ENCODE measurements at regions not wholly inside any gene's neighbourhood (a gene's known extent, or its start where the extent isn't known, plus 50 kb on each side); places are given as distances from the start of the nearest gene placed in this dataset.

DNA sequence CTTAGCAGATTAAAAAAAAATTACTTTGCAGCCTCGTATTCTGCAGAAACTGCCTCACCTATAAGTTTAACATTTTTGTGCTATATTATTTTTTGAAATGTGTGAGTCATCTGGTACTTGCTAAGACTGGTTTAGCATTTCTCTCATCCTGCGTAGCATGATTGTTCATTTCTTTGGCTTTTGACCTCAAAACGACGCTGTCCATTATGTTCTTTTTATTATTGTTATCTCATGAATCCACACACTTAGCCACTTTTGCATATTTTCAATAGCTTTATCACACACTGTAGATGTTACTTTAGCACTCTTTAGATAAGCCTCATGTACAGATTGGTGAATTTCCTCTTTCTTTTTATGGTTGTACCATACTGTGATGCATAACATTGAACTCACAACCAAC, 1004.9 kb upstream of the NCAM2 start:
- H3K27me3 Mint-ChIP-seq = no peaks in the 10 kb centered on the region
- ChIA-PET CTCF (no interaction called here), POLR2A (no interaction called here)
- DNase-seq = no peak
- H3K36me3 Mint-ChIP-seq (ENCODE audit: low read depth) = no peaks in the 10 kb centered on the region
- no peak overlapping the region for H3K4me3 Mint-ChIP-seq
- H3K4me1 Mint-ChIP-seq = no peaks in the 10 kb centered on the region
- no peak overlapping the region for H3K27ac Mint-ChIP-seq
- H3K9me3 Mint-ChIP-seq = peaks cover 26% of the 10 kb centered on the region

DNA sequence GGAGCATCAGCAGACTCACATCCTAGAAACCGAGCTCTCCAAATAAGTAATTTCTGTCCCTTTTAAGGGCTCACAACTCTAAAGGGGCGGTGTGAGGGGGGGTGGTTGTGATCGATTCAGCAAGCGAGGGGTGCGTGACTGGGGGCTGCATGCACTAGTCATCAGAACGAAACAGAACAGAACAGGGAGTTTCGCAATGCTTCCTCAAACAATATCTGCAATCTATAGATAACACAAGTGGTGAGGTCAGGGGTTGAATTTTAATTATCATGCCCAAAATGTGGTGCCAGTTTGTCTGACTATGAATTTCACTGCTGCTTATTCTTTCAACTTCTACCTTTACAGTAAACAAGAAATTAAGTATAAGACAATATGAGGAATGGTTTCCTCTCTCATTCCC, 1003.0 kb upstream of the NCAM2 start:
- DNase-seq = no peak
- ChIA-PET CTCF (no interaction called here), POLR2A (no interaction called here)
- no peaks in the 10 kb centered on the region for H3K36me3 Mint-ChIP-seq (ENCODE audit: low read depth)
- H3K4me3 Mint-ChIP-seq = no peak overlapping the region
- no peak overlapping the region for H3K27ac Mint-ChIP-seq
- H3K9me3 Mint-ChIP-seq = peaks cover 27% of the 10 kb centered on the region
- no peaks in the 10 kb centered on the region for H3K4me1 Mint-ChIP-seq
- H3K27me3 Mint-ChIP-seq = no peaks in the 10 kb centered on the region

- ChIA-PET CTCF (no interaction called here), POLR2A (no interaction called here)
- Mint-ChIP-seq H3K4me3 (no peak overlapping the region), H3K9me3 (peaks cover 22% of the 10 kb centered on the region), H3K27ac (no peak overlapping the region), H3K36me3 (ENCODE audit: low read depth) (no peaks in the 10 kb centered on the region), H3K27me3 (no peaks in the 10 kb centered on the region), H3K4me1 (no peaks in the 10 kb centered on the region)
- no peak for DNase-seq
These were observed 999.8 kb upstream of the NCAM2 start for GRCh38 chr21:19998453-19998852.

GRCh38 chr21:19999369-20000272, 998.6 kb upstream of the NCAM2 start:
- Mint-ChIP-seq H3K36me3 (ENCODE audit: low read depth) (no peaks in the 10 kb centered on the region), H3K9me3 (peaks cover 18% of the 10 kb centered on the region), H3K27ac (no peak overlapping the region), H3K4me1 (no peaks in the 10 kb centered on the region), H3K4me3 (no peak overlapping the region), H3K27me3 (no peaks in the 10 kb centered on the region)
- POLR2A ChIA-PET = no interaction called here
- CTCF ChIA-PET = no interaction called here
- DNase-seq = no peak

- no peaks in the 10 kb centered on the region for H3K27me3 Mint-ChIP-seq
- H3K9me3 Mint-ChIP-seq = peaks cover 5% of the 10 kb centered on the region
- DNase-seq = no peak
- no peaks in the 10 kb centered on the region for H3K36me3 Mint-ChIP-seq (ENCODE audit: low read depth)
- POLR2A ChIA-PET = no interaction called here
- no peaks in the 10 kb centered on the region for H3K4me1 Mint-ChIP-seq
- CTCF ChIA-PET = no interaction called here
- no peak overlapping the region for H3K27ac Mint-ChIP-seq
- no peak overlapping the region for H3K4me3 Mint-ChIP-seq
These were observed 993.8 kb upstream of the NCAM2 start for GRCh38 chr21:20004367-20004766.

DNA sequence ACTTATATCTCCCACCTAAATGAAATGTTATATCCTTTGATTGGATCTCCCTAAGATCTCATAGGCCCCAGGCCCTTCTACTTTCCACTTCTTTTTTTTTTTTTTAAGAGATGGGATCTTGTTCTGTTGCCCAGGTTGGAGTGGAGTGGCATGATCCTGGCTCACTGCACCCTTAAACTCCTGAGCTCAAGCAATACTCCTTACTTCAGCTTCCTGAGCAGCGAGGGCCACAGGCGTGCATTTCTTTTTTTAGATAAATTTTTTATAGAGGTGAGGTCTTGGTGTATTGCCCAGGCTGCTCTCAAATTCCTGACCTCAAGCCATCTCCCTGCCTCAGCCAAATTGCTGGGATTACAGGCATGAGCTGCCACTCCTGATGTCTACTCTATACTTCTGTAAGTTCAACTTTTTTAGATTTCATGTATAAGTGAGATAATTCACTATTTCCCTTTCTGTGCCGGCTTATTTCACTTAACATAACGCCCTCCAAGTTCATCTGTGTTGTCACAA, 987.5 kb upstream of the NCAM2 start:
- Mint-ChIP-seq H3K27me3 (no peaks in the 10 kb centered on the region), H3K9me3 (peaks cover 9% of the 10 kb centered on the region), H3K27ac (no peak overlapping the region), H3K36me3 (ENCODE audit: low read depth) (no peaks in the 10 kb centered on the region), H3K4me3 (no peak overlapping the region), H3K4me1 (no peaks in the 10 kb centered on the region)
- ChIA-PET CTCF (no interaction called here), POLR2A (no interaction called here)
- no peak for DNase-seq

- CTCF ChIA-PET = no interaction called here
- no peaks in the 10 kb centered on the region for H3K36me3 Mint-ChIP-seq (ENCODE audit: low read depth)
- peaks cover 12% of the 10 kb centered on the region for H3K9me3 Mint-ChIP-seq
- no peaks in the 10 kb centered on the region for H3K27me3 Mint-ChIP-seq
- no peak overlapping the region for H3K27ac Mint-ChIP-seq
- H3K4me3 Mint-ChIP-seq = no peak overlapping the region
- POLR2A ChIA-PET = no interaction called here
- DNase-seq = no peak
- no peaks in the 10 kb centered on the region for H3K4me1 Mint-ChIP-seq
These were observed 984.4 kb upstream of the NCAM2 start for GRCh38 chr21:20013851-20014250.

DNA sequence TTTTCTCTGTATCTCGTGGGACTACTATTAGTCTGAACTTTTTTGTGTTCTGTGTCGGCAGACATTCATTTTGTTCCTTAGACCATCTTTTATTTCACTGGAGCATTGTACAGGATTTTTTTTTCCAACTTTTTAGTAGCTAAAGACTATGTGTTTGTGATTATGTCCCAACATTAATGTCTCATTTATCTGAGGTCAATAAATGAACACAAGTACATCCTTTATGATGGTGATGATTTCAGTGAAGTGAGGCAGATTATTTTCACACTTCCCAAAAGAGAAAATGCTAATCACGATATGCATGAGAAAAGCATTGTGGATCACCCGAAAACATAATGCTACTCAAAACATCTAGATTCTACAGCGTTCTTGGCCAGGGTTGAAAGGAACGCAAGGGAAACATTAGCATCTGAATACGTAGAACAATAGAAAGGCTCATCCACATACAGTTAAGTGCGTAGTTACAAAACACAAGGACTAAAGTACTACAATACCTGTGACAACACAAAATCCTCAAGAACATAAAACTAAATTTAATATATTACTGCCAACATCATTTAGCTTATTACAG, 981.7 kb upstream of the NCAM2 start:
- H3K9me3 Mint-ChIP-seq = peaks cover 16% of the 10 kb centered on the region
- H3K27ac Mint-ChIP-seq = no peak overlapping the region
- POLR2A ChIA-PET = no interaction called here
- H3K4me3 Mint-ChIP-seq = no peak overlapping the region
- no peaks in the 10 kb centered on the region for H3K27me3 Mint-ChIP-seq
- CTCF ChIA-PET = no interaction called here
- H3K4me1 Mint-ChIP-seq = no peaks in the 10 kb centered on the region
- DNase-seq = no peak
- no peaks in the 10 kb centered on the region for H3K36me3 Mint-ChIP-seq (ENCODE audit: low read depth)

DNA sequence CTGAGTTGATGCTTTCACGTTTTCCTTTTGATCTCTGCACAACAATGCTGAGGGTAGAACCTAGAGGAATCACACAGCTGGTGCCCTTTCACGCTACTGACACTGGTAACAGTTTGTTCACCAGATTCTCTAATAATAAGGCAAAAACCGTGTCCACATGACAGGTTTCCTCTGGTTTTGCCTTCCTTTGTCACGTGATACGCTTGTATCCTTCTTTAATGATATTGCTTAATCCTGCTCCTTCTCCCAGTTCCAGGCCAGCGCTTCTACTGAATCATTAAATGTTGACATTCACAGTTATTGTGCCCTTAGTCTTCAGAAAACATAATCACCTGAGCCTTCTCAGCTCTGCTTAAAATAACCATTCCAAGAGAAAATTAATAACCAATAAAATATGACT, 978.2 kb upstream of the NCAM2 start:
- ChIA-PET CTCF (no interaction called here), POLR2A (no interaction called here)
- Mint-ChIP-seq H3K27ac (no peak overlapping the region), H3K36me3 (ENCODE audit: low read depth) (no peaks in the 10 kb centered on the region), H3K9me3 (peaks cover 20% of the 10 kb centered on the region), H3K4me1 (no peaks in the 10 kb centered on the region), H3K4me3 (no peak overlapping the region), H3K27me3 (no peaks in the 10 kb centered on the region)
- DNase-seq = no peak

GRCh38 chr21:20023193-20023592, 975.0 kb upstream of the NCAM2 start:
- Mint-ChIP-seq H3K27ac (no peak overlapping the region), H3K9me3 (peaks cover 15% of the 10 kb centered on the region), H3K4me3 (no peak overlapping the region), H3K36me3 (ENCODE audit: low read depth) (no peaks in the 10 kb centered on the region), H3K27me3 (no peaks in the 10 kb centered on the region), H3K4me1 (no peaks in the 10 kb centered on the region)
- ChIA-PET POLR2A (no interaction called here), CTCF (no interaction called here)
- DNase-seq = no peak

GRCh38 chr21:20024741-20025140, 973.5 kb upstream of the NCAM2 start:
- peaks cover 14% of the 10 kb centered on the region for H3K9me3 Mint-ChIP-seq
- ChIA-PET CTCF (no interaction called here), POLR2A (no interaction called here)
- no peaks in the 10 kb centered on the region for H3K4me1 Mint-ChIP-seq
- H3K27ac Mint-ChIP-seq = no peak overlapping the region
- no peaks in the 10 kb centered on the region for H3K27me3 Mint-ChIP-seq
- H3K36me3 Mint-ChIP-seq (ENCODE audit: low read depth) = no peaks in the 10 kb centered on the region
- no peak overlapping the region for H3K4me3 Mint-ChIP-seq
- DNase-seq = no peak

DNA sequence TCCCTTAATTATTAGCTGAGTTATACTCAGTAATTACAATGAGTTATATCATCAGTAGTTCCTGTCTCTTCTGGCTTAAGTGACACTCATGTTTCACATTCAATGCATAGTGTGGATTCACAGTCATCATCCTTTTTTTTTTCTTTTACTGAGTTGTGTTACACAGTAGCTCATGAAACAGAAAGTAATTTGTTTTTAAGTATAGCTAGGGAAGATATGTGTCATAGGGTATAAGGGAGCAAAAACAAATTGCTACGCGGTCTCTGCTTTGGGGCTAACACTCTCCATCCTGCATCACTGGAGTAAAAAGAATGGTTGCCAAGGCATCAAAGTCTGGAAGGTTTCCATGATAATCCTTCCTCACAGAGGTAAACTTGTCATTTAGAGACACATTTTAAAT, 971.7 kb upstream of the NCAM2 start:
- Mint-ChIP-seq H3K4me1 (no peaks in the 10 kb centered on the region), H3K27me3 (no peaks in the 10 kb centered on the region), H3K9me3 (peaks cover 9% of the 10 kb centered on the region), H3K27ac (no peak overlapping the region), H3K36me3 (ENCODE audit: low read depth) (no peaks in the 10 kb centered on the region), H3K4me3 (no peak overlapping the region)
- DNase-seq = no peak
- CTCF ChIA-PET = no interaction called here
- POLR2A ChIA-PET = no interaction called here

DNA sequence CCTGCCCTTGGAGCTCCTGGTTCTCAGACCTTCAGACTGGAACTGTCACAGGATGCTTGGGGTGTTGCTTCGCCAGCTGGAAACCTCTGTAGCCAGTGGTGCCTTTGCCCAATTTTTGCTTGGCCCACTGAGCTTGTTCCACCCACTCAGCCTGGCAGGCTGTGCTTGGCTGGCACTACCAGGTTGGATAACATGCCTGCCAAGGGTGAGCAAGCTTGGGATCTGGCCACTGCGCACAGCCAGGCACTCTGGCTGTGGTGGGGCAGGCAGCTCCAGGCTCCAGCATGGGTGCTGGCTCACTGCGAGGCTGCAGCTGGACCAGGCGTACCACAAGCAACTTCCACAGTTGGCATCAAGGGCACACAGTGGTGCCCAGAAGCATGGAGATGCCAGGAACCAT, 967.8 kb upstream of the NCAM2 start:
- H3K4me1 Mint-ChIP-seq = no peaks in the 10 kb centered on the region
- ChIA-PET CTCF (no interaction called here), POLR2A (no interaction called here)
- peaks cover 7% of the 10 kb centered on the region for H3K9me3 Mint-ChIP-seq
- no peaks in the 10 kb centered on the region for H3K27me3 Mint-ChIP-seq
- H3K27ac Mint-ChIP-seq = no peak overlapping the region
- no peak overlapping the region for H3K4me3 Mint-ChIP-seq
- DNase-seq = no peak
- H3K36me3 Mint-ChIP-seq (ENCODE audit: low read depth) = no peaks in the 10 kb centered on the region

GRCh38 chr21:20031807-20032206, 966.4 kb upstream of the NCAM2 start:
- Mint-ChIP-seq H3K27ac (no peak overlapping the region), H3K36me3 (ENCODE audit: low read depth) (no peaks in the 10 kb centered on the region), H3K4me1 (no peaks in the 10 kb centered on the region), H3K27me3 (no peaks in the 10 kb centered on the region), H3K9me3 (peaks cover 8% of the 10 kb centered on the region), H3K4me3 (no peak overlapping the region)
- POLR2A ChIA-PET = no interaction called here
- no peak for DNase-seq
- CTCF ChIA-PET = no interaction called here

Measured in activated CD4-positive, alpha-beta memory T cell treated with anti-CD3 and anti-CD28 coated beads, Interleukin-2, amount 10 ng/mL, durations not matched to agents 7 days and 5 days (primary cell).